NT2/D1 (cell line): ENCODE measurements at regions not wholly inside any gene's neighbourhood (a gene's known extent, or its start where the extent isn't known, plus 50 kb on each side); places are given as distances from the start of the nearest gene placed in this dataset.

Experiments used
- YY1 ChIP-seq: IDR thresholded peaks from 2 replicates; pipeline ENCODE4 v1.6.1; 2011; ENCODE audit not compliant: insufficient read length, insufficient read depth
- ZNF274 ChIP-seq: IDR thresholded peaks from 2 replicates; pipeline ENCODE4 v1.6.1; 2011; ENCODE audit warnings: mild to moderate bottlenecking, low read depth, low read length

DNA sequence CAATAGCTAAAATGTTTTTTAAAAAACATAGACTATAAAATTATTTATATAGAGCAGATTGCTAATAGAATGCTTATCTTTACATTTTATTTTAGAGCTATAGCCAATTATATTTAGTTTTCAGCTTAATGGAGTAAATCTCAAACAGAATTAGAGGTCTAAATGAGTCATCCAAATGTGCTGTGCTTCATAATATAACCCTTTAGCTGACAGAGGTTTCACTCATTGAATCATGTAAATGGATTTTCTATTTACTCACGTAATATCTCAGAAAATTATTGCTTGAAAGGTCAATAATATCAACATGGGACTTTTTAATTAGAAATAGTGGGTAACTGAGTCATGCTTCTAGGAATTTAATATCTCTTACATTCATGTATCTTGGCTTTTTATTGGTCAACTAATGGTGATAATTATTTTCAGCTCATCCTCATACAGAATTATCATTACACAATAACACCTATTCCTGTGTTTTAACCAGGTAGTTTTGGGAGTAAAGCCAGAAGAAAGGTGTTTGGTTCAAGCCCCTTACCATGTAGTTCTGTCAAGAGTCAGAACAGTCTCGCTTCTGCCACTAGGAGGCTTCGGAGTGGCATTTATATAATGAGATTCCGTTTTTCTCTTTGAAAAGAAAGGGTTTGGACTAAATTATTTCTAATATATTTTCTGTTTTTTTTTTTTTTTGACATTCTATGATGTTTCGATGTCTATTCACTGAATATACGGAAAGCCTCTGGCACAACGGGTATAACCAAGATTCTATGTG is 217.6 kb downstream of the CDH7 start:
- no peak for TF ChIP-seq YY1
- no peak for TF ChIP-seq ZNF274
